ENCODE measurements at regions not wholly inside any gene's neighbourhood (a gene's known extent, or its start where the extent isn't known, plus 50 kb on each side); places are given as distances from the start of the nearest gene placed in this dataset.

- no peak for DNase-seq (ENCODE audit: low read depth)
- H3K4me3 ChIP-seq (ENCODE audit: control insufficient read depth, low read depth, low read length) = no peak overlapping the region
- no peak for TF ChIP-seq CTCF (conservative IDR thresholded peaks at IDR 0.05; ENCODE audit: control insufficient read depth, insufficient read depth, low read depth, low read length)
Measured at GRCh38 chr1:95852483-95853070, 618.6 kb downstream of the RWDD3 start.

DNA sequence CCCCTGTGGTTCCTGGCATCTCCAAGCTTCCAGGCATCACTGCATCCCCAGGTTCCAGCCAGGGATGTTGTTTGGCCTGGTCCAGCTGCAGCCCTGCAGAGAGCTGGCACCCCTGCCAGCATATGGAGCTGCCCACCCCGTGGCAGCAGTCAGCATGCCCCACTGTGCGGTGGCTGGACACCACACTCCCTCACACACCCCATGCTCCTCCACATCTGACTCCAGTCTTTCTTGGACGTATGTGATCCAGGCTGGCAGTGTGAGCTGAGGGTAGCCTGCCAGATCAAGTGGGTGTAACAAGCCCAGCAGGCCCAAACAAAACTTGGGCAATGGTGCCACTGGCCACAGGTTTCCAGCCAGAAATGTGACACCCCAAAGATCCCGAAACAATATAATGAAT, 620.4 kb downstream of the RWDD3 start:
- TF ChIP-seq CTCF (conservative IDR thresholded peaks at IDR 0.05; ENCODE audit: control insufficient read depth, insufficient read depth, low read depth, low read length) = no peak
- no peak for DNase-seq (ENCODE audit: low read depth)
- no peak overlapping the region for H3K4me3 ChIP-seq (ENCODE audit: control insufficient read depth, low read depth, low read length)

GRCh38 chr1:95863086-95863485, 629.1 kb downstream of the RWDD3 start:
- no peak for TF ChIP-seq CTCF (conservative IDR thresholded peaks at IDR 0.05; ENCODE audit: control insufficient read depth, insufficient read depth, low read depth, low read length)
- H3K4me3 ChIP-seq (ENCODE audit: control insufficient read depth, low read depth, low read length) = no peak overlapping the region
- no peak for DNase-seq (ENCODE audit: low read depth)

DNA sequence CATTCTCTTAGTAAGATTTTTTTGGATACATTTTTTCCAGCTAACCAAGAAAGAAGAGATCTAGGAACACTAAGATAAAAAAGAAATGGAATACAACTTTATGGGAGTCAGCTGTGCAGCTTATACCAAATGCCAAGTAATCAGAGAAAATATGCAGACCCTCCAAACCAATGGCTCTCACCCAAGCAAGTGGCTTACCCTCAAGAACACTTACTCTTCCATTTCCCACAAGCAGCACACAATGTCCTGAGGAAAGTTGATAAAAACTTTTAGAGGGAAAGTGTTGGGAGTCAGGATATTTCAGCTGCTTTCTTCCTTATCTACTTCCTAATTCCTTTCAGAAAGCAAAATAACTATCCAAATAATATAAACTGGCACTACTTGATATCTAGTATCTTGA, 631.8 kb downstream of the RWDD3 start:
- no peak for TF ChIP-seq CTCF (conservative IDR thresholded peaks at IDR 0.05; ENCODE audit: control insufficient read depth, insufficient read depth, low read depth, low read length)
- no peak overlapping the region for H3K4me3 ChIP-seq (ENCODE audit: control insufficient read depth, low read depth, low read length)
- no peak for DNase-seq (ENCODE audit: low read depth)

DNA sequence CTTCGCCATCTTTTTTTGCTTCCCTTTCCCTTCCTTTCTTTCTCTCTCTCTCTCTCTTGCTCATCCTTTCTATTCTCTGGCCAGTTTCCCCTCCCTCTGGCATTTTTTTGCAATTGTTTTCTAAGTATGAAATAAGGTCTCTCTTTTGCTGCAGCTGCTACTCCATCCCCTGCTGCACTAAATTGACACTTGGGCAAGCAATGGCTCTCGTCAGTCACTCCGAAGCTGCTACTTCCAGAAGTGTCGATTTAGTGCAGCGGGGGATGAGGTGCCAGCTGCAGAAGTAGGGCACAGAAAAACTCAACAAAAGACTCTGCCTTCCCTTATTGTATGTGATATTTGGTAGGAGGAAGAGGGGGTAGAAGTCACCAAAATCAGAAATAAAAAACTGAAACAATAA, 642.3 kb downstream of the RWDD3 start:
- H3K4me3 ChIP-seq (ENCODE audit: control insufficient read depth, low read depth, low read length) = no peak overlapping the region
- no peak for DNase-seq (ENCODE audit: low read depth)
- TF ChIP-seq CTCF (conservative IDR thresholded peaks at IDR 0.05; ENCODE audit: control insufficient read depth, insufficient read depth, low read depth, low read length) = no peak

- TF ChIP-seq CTCF (conservative IDR thresholded peaks at IDR 0.05; ENCODE audit: control insufficient read depth, insufficient read depth, low read depth, low read length) = no peak
- no peak for DNase-seq (ENCODE audit: low read depth)
- no peak overlapping the region for H3K4me3 ChIP-seq (ENCODE audit: control insufficient read depth, low read depth, low read length)
Measured at GRCh38 chr1:95879498-95880050, 645.6 kb downstream of the RWDD3 start.

Data from fibroblast of mammary gland (primary cell).